GM12801 (cell line): ENCODE measurements at regions not wholly inside any gene's neighbourhood (a gene's known extent, or its start where the extent isn't known, plus 50 kb on each side); places are given as distances from the start of the nearest gene placed in this dataset.

ENCODE experiments used
- CTCF ChIP-seq: IDR thresholded peaks from one replicate; pipeline ENCODE4 v1.5.1; 2011; ENCODE audit warnings: control low read depth; ENCODE audit not compliant: insufficient read length; ENCODE audit errors: extremely low read depth

- TF ChIP-seq CTCF = no peak
Measured at GRCh38 chr10:107436568-107436967, 272.1 kb upstream of the SORCS1 start.

- no peak for TF ChIP-seq CTCF
Measured at GRCh38 chr10:107434854-107435253, 270.3 kb upstream of the SORCS1 start.

DNA sequence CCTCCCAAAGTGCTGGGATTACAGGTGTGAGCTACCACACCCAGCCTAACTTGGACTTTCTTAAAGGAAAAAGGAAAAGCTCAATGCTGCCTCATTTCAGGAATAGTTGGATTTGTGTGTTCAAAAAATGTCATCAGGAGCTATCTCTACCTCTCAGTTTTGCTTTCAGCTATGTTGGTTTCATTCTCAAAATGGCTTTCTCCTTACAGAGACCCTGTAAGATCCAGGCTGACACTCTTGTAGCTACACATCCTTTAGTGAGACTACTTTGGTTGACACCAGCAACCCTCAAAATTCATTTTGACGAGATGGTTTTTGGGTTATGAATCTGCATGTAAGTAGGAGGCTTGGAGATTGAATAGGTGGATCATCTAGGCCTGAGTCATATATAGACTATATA, 269.7 kb upstream of the SORCS1 start:
- TF ChIP-seq CTCF = no peak

GRCh38 chr10:107433605-107434004, 269.1 kb upstream of the SORCS1 start:
- TF ChIP-seq CTCF = no peak

DNA sequence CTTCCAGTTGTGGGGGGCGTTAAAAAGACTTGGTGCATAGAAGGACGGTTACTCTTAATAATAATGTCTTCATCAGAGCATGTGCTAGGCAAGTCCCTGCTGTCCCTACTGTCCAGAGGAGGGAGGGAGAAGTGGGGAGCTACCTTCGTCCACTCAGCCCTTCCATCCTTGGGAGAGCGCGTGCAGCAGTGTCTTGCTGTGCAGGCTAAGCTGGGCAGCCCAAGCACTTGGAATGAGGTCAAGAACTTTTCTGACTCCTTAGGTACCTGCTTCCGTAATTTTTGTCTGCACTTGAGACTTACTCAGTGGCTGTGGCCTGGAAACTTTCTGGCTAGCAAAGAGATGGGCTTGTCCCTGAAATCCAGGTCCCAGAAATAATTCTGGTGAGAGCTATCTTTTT, 265.9 kb upstream of the SORCS1 start:
- no peak for TF ChIP-seq CTCF

DNA sequence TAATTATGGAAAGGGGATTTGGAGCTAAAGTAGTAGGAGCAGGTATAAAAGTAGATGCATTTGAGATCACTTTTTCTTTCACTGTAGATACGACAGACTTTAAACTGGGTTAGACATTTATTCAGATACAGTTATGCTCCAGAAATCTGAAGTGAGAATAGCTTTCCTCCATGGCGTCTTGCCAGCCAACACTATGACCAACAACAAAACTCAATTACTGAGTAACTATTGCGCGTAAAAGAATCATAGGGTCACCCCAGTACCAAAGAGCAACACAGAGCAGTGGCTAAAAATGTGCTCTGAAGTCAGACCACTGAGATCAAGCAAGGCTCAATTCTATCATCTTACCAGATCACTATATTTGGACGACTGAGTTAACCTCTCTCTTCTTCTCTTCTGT, 262.5 kb upstream of the SORCS1 start:
- no peak for TF ChIP-seq CTCF

DNA sequence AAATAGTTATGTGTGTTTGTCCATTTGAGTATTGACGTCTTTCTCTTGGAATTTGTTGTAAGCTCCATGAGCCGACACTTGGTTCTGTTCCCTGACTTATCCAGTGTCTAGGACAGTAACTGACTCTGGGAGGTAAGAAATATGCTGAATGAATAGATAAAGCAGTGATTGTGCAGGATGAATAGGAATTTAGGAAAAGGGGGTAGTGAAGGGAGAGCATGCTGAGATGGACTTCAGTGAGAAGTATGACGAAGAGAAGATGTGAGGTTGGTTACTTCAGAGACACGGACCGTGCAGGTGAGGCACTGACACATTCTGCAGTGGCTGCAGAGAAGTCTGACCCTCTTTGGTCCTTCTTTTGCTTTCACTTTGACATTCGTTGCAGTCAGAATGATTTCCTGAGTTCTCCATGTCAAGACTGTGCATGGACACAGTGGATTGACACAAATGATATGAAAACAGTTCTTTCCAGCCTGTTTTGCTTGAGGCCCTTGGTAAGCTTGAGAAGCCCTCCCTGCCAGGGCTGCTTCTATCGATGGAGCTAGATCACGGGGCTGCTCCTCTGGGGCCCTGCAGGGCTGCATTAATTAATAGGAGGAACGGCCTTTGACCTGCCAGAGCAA, 261.5 kb upstream of the SORCS1 start:
- no peak for TF ChIP-seq CTCF
